MM.1S (cell line): ENCODE measurements at regions not wholly inside any gene's neighbourhood (a gene's known extent, or its start where the extent isn't known, plus 50 kb on each side); places are given as distances from the start of the nearest gene placed in this dataset.

Experiments
- CTCF ChIP-seq: fragments of 300-600 bp; sonication (generic); IDR thresholded peaks from 2 replicates; pipeline ENCODE4 v1.5.1; 2016; ENCODE audit warnings: antibody characterized with exemption, low read length, mixed read lengths
- EZH2 ChIP-seq: fragments of 300-600 bp; sonication (generic); optimal IDR thresholded peaks from 2 replicates; pipeline ENCODE3; 2017; ENCODE audit warnings: low read depth, mild to moderate bottlenecking, antibody characterized with exemption, low read length, mixed read lengths
- EZH2phosphoT487 ChIP-seq: fragments of 300-600 bp; sonication (generic); IDR thresholded peaks from 2 replicates; pipeline ENCODE4 v1.6.1; 2018; ENCODE audit warnings: antibody characterized with exemption, low read length

GRCh38 chr1:55302972-55303371 lies 87.8 kb upstream of the USP24 start:
- TF ChIP-seq CTCF (no peak), EZH2 (no peak), EZH2phosphoT487 (no peak)
